Dermis blood vessel endothelial cell (primary cell): ENCODE measurements at regions not wholly inside any gene's neighbourhood (a gene's known extent, or its start where the extent isn't known, plus 50 kb on each side); places are given as distances from the start of the nearest gene placed in this dataset.
"Not testable (repeated sequence)": the region's sequence is repeated elsewhere in the genome, so short reads cannot be mapped to it uniquely, and the experiment has no call there.

ENCODE experiments used
- DNase-seq: peaks from one replicate; pipeline ENCODE4 v3.0.0; 2010

- DNase-seq: no peak
Observed at GRCh38 chr2:147463881-147464520, 380.8 kb upstream of the ACVR2A start.

- DNase-seq: no peak
Observed at GRCh38 chr2:147460155-147460554, 384.7 kb upstream of the ACVR2A start.

- no peak for DNase-seq
Observed at GRCh38 chr2:147456779-147457178, 388.1 kb upstream of the ACVR2A start.

GRCh38 chr2:147451902-147452515 is 392.8 kb upstream of the ACVR2A start:
- no peak for DNase-seq

DNA sequence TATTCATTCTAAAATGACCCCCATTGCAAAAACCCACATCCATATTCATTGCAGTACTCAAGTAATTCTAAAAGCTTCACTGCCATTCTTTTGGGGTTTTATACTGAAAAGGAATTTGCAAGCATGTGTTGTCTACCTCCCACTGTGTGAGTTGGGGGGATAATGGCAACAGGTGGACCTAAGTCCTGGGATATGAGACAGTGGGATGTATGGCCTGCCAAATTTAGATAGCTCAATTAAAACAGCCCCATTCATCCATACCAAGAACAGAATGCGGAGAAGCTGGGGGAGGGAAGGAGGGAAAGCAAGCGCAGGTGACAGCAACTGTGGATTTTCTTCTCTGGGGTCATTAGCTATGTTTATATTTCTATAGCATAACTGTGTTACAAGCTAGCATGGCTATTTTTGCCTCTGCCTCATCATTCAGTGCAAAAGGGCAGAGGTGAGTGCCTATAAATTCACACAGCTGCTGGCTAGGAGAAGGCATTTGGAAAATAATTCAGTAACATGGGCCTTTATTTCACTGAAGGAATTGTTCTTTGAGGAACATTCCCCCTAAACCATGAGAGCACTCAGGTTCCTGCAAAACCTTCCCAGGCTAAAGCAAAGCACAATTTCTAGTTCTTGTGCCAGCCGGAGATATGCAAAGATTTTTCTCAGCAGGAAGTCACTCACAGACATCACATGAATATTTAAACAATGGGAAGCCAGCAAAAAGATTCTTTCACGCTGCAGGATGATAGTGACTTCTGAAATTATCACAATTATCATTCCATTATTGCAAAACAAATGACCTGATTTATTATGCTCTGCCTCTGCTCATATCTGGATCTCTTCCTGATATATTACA is 393.9 kb upstream of the ACVR2A start:
- DNase-seq: no peak

GRCh38 chr2:147449323-147449991 is 395.4 kb upstream of the ACVR2A start:
- no peak for DNase-seq

DNA sequence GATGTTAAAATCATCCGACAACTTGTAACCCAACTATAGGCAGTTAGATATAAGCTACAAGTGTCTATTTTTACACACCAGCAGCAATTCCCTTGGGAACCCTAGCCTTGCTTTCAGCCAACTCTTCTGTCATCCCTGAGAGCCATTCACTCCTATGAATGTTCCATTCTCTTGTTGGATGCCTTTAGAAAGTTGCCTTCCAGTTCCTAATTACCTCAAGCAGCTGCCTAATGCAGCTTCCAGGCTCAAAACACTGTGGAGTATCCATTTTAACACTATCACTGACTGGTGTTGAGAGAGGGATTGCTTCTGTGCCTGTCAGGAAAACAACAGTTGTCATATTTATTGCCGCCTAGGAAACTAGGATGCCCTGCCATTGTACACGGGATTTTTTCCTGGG is 402.0 kb upstream of the ACVR2A start:
- no peak for DNase-seq

- no peak for DNase-seq
Observed at GRCh38 chr2:147441182-147441581, 403.6 kb upstream of the ACVR2A start.

DNA sequence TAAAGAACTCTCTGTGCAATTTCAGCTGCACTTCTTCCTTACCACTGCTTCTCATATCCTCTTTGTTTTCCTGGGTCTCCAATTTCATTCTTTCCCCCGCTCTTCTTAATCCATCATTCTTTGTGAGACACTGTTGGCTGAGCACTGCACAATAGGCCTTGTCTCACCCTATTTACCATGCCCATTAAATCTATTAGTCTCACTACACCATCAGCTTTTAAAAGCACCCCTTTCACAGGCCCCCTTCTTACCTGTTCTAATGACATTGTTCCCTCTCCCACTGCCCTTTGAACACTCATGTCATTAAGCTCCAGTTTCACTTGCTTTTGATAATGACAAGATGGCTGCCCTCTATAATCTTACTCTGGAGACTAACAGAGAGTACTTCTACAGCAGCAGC is 404.1 kb upstream of the ACVR2A start:
- no peak for DNase-seq

DNA sequence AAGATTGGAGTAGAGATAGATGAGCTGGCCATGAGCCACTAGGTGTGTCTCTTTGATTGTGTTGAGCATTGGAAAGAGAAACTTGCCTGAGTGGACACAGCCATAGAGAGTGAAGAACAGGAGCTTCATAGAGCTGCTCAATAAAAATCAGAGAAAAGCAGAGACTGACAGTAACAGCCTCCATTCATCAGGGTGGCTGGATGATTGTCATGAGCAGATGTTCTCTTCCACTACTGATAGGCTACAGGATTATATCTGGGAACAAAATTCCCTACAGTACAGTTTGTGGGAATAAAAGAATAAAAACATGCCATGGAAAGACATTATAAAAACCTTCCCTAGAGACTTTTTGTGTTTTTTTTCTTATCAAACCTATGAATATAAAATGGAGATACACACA is 404.8 kb upstream of the ACVR2A start:
- no peak for DNase-seq

GRCh38 chr2:147438882-147439281 is 405.9 kb upstream of the ACVR2A start:
- no peak for DNase-seq

DNA sequence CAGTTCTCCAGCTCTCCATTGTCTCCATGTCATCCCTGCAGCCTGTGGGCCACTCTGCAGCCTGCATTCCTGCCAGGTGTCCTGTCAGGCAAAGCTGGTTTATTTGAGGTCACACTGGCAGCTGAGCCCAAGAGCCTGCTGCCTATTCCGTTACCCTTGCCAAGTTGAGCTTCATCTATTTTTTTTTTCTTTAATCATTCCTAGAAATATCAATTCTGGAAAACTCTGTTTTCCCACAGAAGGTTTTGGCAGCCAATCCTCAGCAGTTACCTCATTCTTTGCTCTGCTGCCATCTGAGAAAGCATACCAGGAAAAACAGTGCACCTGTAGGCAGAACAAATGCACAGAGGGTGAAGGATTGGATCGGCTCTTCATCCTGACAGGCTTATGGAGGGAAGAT is 411.0 kb upstream of the ACVR2A start:
- DNase-seq: no peak

GRCh38 chr2:147430408-147430807 is 414.4 kb upstream of the ACVR2A start:
- DNase-seq: no peak

GRCh38 chr2:147428120-147428747 is 416.6 kb upstream of the ACVR2A start:
- DNase-seq: no peak

GRCh38 chr2:147425437-147426029 is 419.3 kb upstream of the ACVR2A start:
- DNase-seq: no peak

DNA sequence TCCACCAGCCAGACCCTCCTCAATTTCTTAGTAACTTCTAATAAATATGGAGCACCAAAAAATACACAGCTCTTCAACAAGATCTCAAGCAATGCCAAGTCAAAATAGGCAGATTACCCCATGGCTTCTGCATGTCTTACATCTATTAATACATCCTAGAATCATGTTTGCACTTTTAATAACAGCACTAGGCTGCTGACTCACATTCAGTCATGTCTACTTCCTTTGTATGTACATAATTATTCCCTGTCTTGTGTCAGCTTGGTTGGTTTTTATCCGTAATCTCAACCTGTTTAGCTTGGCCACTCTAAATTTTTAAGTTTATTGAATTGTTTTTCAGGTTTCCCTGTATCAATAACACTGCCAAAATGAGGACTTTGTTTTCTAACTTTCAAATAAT is 420.1 kb upstream of the ACVR2A start:
- no peak for DNase-seq

DNA sequence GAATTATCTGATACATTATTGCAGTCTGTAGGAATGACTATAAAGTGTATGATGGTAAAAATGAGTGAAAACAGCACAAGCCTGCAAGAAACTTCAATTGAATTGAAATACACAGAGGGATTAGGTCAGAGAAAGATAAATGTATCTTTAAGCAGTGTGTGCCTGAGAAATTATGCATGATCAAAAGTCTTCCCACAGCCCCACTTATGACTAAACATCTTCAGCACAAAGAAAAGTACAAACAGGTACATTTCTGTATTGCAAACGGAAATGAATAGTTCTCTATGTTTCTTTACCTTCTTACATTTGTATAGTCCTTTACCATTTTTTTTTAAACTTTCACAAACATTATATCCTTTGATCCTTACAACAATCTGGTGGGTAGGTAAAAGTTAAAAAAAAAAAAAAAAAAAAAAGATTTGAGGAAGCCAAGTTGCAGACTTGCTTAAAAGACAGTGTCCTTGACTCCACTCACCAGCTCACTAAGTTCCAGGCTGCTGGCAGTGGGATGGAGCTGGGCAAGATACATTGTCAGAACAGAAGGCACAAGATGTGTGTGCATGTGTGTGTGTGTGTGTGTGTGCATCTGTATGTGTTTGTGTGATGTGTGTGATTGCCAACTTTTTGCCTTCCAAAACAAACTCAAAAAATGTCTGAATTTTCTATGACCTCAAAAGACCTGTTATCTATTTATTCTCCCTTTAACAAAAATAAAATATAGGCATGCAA is 423.7 kb upstream of the ACVR2A start:
- DNase-seq: no peak

- DNase-seq: no peak
Observed at GRCh38 chr2:147420517-147420916, 424.3 kb upstream of the ACVR2A start.

GRCh38 chr2:147416099-147416498 is 428.7 kb upstream of the ACVR2A start:
- DNase-seq: no peak

GRCh38 chr2:147414656-147415055 is 430.2 kb upstream of the ACVR2A start:
- DNase-seq: not testable (repeated sequence)

- DNase-seq: no peak
Observed at GRCh38 chr2:147408357-147408756, 436.5 kb upstream of the ACVR2A start.

GRCh38 chr2:147405651-147406050 is 439.2 kb upstream of the ACVR2A start:
- DNase-seq: no peak
